Body of pancreas (tissue), 4 donors: ENCODE measurements at regions not wholly inside any gene's neighbourhood (a gene's known extent, or its start where the extent isn't known, plus 50 kb on each side); places are given as distances from the start of the nearest gene placed in this dataset.

Experiments used
- POLR2A ChIP-seq, 3 donors: fragments of 450-650 bp; IDR thresholded peaks; one replicate each; pipeline ENCODE4 v1.6.1; 2016; ENCODE audit warnings: antibody characterized with exemption in 3 of 3, mild to moderate bottlenecking in 2 of 3
- TF ChIP-seq, protein P1 (sequence below), 7 experiments: fragments of 450-650 bp in 4 of 7; fragments of 200-600 bp in 3 of 7; sonication (generic) in 3 of 7; IDR thresholded peaks; one replicate each; pipeline ENCODE4 v1.5.1; 2016 to 2019; ENCODE audit warnings: antibody characterized with exemption in 7 of 7

DNA sequence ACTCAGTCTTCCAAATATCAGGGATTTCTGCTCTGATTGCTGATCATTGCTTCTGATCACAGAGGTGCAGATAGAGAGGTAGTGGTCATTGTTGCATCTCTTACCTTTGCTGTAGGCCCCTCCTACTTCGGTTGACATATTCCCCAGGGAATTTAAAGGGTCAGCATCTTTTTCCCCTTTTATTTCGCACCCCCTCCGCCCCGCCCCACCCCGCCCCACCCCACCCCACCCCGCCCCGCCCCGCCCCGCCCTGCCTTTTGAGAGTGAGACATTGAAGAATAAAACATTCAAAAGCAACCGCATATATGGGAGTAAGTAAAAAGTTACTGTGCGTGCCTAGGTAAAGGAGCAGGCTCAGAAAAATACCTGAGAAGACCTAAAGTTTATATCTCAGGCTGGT lies 463.9 kb downstream of the BTG1 start:
- TF ChIP-seq, protein P1, sequence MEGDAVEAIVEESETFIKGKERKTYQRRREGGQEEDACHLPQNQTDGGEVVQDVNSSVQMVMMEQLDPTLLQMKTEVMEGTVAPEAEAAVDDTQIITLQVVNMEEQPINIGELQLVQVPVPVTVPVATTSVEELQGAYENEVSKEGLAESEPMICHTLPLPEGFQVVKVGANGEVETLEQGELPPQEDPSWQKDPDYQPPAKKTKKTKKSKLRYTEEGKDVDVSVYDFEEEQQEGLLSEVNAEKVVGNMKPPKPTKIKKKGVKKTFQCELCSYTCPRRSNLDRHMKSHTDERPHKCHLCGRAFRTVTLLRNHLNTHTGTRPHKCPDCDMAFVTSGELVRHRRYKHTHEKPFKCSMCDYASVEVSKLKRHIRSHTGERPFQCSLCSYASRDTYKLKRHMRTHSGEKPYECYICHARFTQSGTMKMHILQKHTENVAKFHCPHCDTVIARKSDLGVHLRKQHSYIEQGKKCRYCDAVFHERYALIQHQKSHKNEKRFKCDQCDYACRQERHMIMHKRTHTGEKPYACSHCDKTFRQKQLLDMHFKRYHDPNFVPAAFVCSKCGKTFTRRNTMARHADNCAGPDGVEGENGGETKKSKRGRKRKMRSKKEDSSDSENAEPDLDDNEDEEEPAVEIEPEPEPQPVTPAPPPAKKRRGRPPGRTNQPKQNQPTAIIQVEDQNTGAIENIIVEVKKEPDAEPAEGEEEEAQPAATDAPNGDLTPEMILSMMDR (IDR thresholded peaks at IDR 0.05) = no peak
- TF ChIP-seq POLR2A (IDR thresholded peaks at IDR 0.05) = no peak
